Pulmonary artery endothelial cell (primary cell): ENCODE measurements at regions not wholly inside any gene's neighbourhood (a gene's known extent, or its start where the extent isn't known, plus 50 kb on each side); places are given as distances from the start of the nearest gene placed in this dataset.
"Not testable (repeated sequence)": the region's sequence is repeated elsewhere in the genome, so short reads cannot be mapped to it uniquely, and the experiment has no call there.

Experiments
- DNase-seq: peaks from one replicate; pipeline ENCODE4 v3.0.0-alpha.2; 2011; ENCODE audit warnings: low read depth, low spot score

DNA sequence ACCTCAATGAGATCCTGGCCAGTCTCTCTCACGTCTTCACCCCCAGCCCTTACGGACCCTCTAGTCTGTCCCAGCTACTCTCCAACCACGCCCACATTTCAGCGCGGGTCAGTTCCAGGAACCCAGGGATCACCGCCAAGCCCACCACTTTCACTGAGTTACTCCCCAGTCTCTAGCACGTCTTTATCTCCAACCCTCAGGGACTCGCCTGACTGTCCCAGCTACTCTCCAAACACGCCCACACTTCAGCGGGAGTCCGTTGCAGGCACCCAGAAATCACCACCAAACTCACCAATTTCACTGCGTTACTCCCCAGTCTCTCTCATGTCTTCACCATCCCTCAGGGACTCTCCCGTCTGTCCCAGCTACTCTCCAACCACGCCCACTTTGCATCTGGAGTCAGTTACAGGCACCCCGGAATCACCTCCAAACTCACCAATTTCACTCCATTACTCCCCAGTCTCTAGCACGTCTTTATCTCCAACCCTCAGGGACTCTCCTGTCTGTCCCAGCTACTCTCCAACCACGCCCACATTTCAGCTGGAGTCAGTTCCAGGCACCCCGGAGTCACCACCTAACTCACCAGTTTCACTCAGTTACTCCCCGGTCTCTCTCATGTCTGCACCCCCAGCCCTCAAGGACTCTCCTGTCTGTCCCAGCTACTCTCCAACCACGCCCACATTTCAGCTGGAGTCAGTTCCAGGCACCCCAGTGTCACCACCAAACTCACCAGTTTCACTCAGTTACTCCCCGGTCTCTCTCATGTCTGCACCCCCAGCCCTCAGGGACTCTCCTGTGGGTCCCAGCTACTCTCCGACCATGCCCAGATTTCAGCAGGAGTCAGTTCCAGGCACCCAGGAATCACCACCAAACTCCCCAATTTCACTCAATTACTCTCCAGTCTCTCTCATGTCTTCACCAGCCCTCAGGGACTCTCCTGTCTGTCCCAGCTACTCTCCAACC, 336.8 kb downstream of the CWH43 start:
- DNase-seq: not testable (repeated sequence)

DNA sequence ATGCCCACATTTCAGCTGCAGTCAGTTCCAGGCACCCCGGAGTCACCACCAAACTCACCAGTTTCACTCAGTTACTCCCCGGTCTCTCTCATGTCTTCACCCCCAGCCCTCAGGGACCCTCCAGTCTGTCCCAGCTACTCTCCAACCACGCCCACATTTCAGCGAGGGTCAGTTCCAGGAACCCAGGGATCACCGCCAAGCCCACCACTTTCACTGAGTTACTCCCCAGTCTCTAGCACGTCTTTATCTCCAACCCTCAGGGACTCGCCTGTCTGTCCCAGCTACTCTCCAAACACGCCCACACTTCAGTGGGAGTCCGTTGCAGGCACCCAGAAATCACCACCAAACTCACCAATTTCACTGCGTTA, 337.5 kb downstream of the CWH43 start:
- not testable (repeated sequence) for DNase-seq
